Sciatic nerve (tissue), 2 donors: ENCODE measurements at regions not wholly inside any gene's neighbourhood (a gene's known extent, or its start where the extent isn't known, plus 50 kb on each side); places are given as distances from the start of the nearest gene placed in this dataset.

ENCODE experiments used
- ATAC-seq: fragments of 200-7000 bp; cut with Tn5 transposase; one replicate; pipeline ENCODE4 v1.9.1; 2020; ENCODE audit warnings: mild to moderate bottlenecking, moderate library complexity
- DNase-seq: peaks from one replicate; pipeline ENCODE4 v3.0.0-alpha.2; 2020; ENCODE audit warnings: low spot score
- intact Hi-C: fragments of 100-400 bp; cut with DNase I; formaldehyde crosslinking; loops from one replicate; pipeline ENCODE4 v1.14.2; 2022
- donor health status: DM: no; HTN: no; CAD: no.
- donor health status: DM: no; HTN: no; CAD: no.

DNA sequence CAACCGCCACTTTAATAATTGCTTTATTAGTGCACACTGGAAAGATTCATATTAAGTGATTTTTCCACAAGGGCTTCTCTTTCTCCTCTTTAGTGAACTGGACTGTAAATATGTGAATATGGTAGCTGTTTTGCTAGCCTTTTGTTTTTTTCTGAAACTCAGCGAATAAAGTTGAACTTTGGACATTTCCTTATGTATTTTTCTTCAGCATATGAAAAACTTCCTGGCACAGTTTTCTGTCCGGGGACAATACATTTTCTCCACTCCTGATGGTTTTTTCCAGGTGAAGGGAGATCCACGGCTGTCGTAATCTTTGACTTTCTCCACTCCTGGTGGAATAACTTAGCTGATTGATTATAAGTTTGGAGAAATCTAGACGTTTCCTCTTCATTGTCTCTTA lies 457.4 kb upstream of the FAT1 start:
- intact Hi-C loops: no loop called here
- ATAC-seq (no peak), DNase-seq (no peak)

DNA sequence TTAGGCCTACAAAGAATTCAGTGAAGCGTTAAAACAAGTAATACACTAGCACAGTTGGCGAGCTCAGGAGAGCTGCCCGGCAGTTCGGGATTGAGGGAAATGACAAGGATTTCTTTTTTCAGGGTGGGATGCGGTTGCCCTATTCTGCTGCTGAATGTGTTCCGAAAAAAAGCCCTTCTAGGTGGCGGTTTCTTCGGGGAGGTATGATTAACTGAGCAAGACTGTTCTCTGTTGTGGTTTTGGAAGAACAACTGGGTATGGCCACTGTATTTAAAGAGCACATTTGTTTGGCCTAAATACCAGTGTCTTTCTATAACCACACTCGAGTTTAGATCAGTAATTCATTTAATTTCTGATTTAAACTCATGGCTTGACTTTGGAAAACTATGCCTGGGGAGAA lies 459.7 kb upstream of the FAT1 start:
- no peak for DNase-seq
- intact Hi-C loops: no loop called here
- ATAC-seq: no peak

DNA sequence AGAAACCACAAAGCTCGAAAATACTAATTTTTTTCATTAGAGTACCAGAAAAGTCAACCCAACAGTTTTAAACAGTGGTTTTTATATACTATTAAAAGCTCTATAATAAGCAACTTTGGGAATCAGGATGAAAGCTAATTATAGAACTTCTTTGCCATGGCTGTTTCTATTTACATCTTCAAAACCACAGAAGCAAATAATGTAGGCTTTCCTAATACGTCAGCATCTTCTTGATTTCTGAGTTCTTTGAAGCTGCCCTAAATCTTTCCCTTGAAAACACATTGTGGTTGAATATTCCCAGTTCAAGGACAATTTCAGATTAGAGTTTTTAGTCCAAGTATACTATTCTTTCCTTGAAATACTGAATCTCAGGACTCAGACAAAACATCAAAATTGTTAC lies 460.2 kb upstream of the FAT1 start:
- DNase-seq: no peak
- no peak for ATAC-seq
- intact Hi-C loops: no loop called here

DNA sequence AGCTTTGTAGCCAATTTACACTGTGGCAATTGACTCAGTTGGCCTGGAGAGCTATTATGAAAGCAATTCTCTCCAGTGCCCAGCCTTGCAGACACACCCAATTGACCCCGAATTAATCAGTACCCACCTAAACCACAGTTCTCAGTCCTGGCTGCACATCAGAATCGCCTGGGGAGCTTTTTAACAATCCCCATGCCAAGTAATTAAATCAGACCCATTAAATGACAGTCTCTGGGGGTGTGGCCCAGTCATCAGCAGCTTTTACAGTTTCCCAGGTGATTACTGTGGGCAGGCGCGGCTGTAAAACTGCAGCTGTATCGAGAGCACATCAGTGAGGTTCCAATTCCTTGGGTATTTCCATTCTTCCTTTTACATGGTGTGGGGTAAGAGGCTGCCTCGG lies 460.9 kb upstream of the FAT1 start:
- no peak for ATAC-seq
- intact Hi-C loops: no loop called here
- no peak for DNase-seq

DNA sequence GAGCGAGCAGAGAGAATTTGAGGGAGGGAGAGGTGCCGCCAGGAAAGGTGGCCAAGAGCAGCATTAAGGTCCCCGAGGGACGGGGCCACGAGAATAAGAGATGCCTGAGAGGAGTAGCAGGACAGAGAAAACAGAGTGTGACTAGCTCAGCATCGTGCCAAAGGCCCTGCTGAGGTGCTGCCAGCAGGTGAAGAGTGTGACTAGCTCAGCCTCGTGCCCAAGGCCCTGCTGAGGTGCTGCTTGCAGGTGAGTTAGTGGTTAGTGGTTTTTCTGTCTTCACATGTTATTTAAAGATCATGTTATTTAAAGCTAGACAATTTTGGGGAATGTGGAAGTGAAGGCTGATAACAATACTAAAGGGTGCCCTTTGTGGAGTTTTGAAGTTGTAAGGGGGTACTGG lies 464.5 kb upstream of the FAT1 start:
- DNase-seq (no peak), ATAC-seq (no peak)
- intact Hi-C loops: loop anchor here (5.0 kb wide), 1 partner anchor 1544 kb away; no protein-coding TSS in a partner anchor

DNA sequence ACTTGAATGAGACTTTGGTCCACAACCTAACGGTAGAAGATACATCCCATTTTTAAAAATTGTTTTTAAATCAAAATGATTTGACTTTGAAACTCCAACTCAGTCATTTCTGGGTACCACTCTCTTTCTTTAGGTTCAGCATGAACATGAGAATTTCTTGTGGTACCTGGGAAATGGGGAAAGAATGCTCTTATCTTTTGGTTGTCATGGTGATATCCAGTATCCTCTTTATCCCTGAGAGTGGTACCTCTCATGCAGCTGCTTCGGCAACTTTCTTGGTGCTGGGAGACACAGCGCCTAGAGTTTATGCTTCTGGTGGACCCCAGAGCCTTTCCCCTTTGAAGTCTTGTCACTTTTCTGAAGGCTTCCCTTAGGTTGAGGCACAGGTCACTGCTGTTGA lies 465.1 kb upstream of the FAT1 start:
- ATAC-seq (no peak), DNase-seq (no peak)
- intact Hi-C loops: loop anchor here (5.0 kb wide), 1 partner anchor 1544 kb away; no protein-coding TSS in a partner anchor

DNA sequence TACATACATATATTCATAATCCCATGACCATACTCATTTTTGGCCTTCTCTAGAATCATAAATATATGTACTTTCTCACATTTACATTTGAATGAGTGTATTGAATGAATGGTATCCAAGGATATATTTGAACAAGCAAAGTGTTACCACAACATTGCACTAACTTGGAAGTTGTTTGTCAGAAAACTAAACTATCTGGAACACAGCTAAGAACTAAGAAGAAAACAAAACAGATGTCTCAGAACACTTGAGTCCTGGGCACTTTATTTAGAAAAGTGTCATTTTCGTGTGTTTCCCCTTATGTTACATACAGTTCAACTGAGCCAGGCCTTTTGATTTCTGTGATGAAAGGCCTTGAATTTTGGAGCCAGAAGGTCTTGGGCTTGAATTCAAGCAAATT lies 466.7 kb upstream of the FAT1 start:
- no peak for DNase-seq
- intact Hi-C loops: no loop called here
- no peak for ATAC-seq

DNA sequence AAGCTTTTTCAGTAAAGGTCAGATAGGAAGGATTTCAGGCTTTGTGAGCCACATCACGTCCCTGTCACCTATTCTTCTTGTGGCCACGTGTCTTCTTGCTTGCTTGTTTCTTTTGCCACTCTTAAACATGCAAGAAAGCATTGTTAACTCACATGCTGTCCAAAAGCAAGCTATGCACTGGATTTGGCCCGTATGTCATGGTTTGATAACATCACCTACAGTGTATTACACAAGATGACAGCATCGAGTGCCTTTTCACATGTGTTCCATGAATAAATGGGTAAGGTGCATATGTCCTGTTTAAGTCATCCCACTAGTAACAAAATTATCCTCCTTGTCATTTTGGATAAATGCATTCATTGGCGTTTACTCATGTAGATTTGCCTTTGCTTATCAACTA lies 468.0 kb upstream of the FAT1 start:
- DNase-seq (no peak), ATAC-seq (no peak)
- intact Hi-C loops: no loop called here

DNA sequence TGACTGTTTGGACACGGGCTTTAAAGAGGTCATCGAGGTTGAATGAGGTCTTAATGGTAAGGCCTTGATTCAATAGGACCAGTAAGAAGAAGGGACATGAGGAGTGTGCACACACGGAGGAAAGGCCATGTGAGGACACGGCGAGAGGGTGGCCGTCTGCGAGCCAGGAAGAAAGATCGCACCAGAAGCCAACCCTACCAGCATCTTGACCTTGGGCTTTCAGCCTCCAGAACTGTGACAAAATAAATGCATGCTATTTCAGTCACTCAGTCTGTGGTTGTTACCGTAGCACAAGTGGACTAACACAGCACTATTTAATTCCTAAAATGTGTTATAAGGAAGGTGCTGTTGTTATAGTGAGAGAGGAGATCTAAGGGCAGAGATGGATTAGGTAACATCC lies 468.6 kb upstream of the FAT1 start:
- DNase-seq (no peak), ATAC-seq (no peak)
- intact Hi-C loops: no loop called here

DNA sequence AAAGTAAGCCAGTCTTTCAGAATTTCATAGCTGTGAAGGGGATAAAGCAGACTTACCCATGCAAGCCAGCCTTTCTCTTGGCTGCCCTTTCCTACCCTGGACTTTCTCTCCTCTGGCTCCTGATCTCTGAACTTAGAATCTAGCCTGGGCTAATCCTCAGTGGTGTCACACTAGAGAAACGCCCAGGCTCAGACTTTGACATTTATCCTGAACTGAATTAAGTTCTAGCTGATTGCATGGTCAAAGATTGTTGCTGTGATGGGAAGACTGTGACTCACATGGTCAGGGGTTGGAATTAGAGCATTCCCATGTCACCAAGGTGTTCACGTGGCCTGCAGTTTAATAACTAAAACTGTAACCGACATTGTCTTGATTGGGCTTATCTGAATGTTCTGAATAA lies 469.5 kb upstream of the FAT1 start:
- DNase-seq (no peak), ATAC-seq (peak; percentile 70)
- intact Hi-C loops: no loop called here

DNA sequence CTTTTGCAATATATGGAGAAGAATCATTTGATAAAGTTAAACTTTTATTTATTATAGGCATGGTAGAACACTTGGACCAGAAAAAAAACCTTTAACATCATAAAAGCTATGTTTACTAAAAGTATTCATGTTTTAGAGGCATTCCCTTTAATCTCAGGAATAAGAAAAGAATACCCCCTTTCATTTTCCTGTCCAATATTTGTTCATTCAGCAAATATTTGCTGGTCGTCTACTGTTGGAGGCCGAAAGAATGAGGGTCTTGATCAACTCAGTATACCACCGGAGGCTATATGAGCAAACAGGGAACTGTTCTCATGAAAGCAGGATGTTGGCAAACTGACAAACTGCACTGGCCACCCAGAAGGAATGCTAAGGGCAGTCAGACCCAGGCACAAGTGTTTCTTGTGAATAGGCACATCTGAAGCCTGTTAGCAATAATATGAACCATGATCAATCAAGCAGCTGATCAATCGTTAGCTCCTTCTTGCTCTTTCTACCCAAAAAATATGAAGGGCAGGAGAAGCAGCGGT lies 480.8 kb upstream of the FAT1 start:
- ATAC-seq (no peak), DNase-seq (no peak)
- intact Hi-C loops: no loop called here

DNA sequence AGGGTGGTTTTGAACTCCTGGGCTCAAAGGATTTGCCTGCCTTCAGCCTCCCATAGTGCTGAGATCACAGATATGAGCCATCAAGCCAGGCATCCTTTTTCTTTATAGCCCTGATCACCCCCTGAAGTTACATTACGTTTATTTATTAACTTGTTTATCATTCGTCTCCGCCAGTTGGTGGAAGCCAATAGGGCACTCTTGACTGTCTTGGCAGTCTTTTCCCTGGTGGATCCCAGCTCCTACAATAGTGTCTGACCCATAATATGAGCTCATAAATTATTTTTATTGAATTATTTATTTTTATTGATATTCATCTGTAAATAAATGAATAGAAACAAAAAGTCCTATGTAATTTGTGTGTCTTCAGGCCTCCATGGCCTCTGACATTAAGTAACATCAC lies 484.3 kb upstream of the FAT1 start:
- intact Hi-C loops: no loop called here
- DNase-seq (no peak), ATAC-seq (no peak)

DNA sequence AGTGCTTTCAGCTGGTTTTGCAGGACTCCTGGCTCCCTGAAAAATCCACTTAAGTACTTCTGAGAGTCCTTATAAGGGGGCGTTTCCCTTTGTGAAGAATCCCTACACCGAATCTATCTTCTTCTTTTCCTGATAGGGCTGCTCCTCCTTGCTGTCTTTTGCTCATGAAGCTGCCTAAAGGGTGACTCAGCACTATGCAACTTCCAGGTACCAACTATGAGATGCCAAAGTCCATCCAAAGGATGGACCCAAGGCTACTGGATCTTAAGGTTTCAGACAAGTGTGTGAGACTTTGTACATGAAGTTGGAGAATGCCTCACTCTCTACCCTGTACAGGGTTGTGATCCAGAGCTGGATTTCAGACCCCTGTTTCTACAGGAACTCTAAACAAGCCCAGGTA lies 485.0 kb upstream of the FAT1 start:
- DNase-seq: no peak
- intact Hi-C loops: no loop called here
- ATAC-seq: no peak

DNA sequence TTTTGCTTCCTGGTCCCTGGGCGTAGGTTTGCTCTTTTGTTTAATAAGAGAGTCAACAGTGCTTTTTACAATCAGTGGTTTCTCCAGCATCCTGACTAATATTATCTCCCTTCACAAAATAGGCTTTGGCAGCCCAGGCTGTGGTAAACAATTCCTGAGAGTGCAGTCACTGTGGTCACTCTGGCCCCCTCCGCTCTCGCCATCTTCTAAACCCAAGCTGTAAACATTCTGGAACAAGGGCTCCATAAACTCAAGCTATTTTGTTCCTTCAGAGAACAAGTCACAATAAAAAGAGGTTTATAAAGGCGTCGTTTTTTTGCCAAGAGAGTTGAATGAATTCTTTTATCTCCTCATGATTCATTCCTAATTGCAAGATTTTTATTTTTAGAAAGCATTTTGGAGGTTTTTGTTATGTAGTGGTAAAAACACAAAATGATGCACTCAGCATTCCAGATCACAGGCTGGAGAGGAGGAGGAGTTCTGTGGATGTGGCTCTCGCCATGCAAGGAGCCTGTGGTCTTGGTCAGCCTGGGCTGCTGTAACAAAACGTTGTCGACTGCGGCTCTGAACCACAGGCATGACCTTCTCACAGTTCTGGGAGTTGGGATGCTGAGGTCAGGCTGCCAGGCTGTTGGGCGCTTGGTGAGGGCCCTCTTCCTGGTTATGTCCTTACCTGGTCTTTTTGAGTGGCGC lies 486.4 kb upstream of the FAT1 start:
- DNase-seq (no peak), ATAC-seq (peak; percentile 85)
- intact Hi-C loops: no loop called here

DNA sequence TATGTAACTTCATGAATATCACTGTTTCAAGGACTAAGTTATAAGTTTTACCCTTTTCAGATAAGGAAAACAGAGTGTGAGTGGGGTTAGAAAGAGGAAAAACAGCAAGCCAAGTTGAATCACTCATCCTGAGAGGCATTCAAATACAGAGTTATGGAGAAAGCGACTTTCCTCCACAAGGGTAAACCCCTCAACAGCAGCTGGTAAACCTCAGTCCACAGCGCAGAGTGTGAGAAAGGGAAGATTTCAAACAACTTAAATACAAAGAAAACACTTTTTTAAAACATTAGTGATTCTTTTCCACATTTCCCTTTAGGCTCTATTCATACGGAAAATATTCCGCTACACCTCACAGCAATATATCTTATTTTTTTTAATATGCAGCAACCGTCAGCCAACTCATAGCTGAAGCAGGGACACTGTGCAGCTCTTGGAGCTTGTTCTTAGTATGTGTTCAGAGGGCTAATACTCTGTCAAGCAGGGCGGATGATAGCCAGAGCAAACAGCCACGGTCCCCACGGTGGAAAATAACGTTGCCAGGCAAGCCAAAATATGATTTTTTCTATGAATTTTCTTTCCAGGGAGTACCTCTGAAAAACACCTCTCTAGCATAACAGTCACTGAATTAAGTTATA lies 488.9 kb upstream of the FAT1 start:
- no peak for DNase-seq
- ATAC-seq: no peak
- intact Hi-C loops: no loop called here

DNA sequence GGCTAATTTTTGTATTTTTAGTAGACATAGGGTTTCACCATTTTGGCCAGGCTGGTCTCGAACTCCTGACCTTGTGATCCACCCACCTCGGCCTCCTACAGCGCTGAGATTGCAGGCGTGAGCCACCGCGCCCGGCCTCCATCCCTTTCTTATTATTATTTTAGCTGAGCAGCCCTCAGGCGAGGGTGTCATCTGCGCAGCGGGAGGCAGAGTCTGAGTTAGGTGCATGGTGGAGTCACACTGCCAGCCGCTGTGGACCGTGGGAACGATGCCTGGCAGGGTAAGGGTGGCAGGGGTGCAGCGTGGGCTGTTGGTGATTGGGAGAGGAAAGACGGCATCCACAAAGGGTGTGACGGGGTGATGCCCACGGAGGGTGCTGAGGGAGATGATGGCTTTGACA lies 491.8 kb upstream of the FAT1 start:
- no peak for DNase-seq
- no peak for ATAC-seq
- intact Hi-C loops: no loop called here

DNA sequence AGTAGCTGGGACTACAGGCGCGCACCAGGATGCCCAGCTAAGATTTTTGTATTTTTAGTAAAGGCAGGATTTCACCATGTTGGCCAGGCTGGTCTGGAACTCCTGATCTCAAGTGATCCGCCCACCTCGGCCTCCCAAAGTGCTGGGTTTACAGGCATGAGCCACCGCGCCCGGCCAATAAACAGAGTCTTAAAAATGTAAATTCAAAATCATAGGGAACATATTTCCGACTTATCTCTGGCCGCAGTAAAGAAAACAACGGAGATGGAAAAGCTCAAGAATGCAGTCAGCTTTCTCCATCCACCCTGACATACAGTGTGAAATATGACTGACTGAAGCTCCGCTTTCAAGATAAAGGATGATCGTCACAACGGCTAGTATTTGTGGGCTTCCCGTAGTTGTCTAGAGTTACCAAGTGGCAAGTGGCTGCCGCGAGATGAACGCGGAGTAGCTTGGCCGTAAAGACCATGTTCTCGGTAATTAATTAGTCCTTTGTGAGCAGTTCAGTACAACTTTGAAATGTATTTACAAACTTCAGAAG lies 495.1 kb upstream of the FAT1 start:
- no peak for ATAC-seq
- DNase-seq: no peak
- intact Hi-C loops: no loop called here

DNA sequence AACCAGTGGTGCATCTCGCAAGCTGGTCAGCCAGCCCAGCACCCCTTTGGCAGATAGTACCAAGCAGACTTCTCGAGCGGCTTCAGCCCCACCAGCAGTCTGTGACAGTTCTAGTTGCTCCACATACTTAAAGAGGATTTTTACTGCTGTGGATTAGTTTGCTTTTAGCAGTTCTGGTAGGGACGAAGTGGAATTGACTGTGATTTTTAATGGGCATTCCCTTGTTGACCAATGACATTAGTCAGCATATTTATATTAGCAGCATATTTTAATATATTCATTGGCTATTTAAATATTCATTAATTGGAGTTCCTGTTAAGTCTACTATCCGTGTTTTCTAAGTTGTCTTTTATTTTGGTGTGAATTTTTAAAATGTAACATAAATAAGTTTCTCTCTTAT lies 500.9 kb upstream of the FAT1 start:
- intact Hi-C loops: no loop called here
- ATAC-seq (no peak), DNase-seq (no peak)

DNA sequence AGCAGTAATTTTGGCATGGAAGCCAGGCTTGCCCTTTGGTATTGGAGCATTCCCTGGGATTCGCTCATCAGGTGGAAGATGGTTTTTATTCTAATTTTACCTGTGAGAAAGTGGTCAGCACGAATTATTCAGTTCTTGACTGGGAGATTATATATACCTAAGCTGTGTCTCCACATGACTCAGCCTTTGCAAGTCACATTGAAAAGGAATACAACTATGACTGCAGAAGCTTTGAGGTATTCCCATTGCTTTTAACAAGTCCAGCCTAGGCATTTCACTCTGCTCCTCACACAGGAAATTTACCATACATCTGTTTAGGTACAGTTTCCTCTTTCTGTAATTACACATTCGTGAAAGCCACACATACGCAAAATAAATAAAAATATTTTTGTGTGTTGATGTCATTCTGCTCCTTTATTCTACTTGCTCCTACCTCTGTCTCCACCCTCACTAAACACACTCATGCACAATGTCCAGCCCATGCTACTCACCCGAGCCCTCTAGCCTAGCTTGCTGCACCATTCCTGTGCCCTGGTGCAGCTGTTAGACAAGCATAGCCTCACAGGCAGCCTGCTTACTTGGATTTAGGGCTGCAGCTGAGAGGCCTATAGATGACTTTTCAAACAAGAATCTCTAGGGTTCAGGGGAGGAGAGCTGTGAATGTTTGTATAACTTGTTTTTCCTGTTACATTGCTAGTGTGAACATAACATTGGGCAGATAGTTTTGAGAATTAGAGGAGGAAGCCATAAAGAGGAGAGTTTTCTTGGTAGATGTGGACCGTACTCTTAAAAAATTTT lies 504.4 kb upstream of the FAT1 start:
- no peak for ATAC-seq
- intact Hi-C loops: no loop called here
- no peak for DNase-seq

DNA sequence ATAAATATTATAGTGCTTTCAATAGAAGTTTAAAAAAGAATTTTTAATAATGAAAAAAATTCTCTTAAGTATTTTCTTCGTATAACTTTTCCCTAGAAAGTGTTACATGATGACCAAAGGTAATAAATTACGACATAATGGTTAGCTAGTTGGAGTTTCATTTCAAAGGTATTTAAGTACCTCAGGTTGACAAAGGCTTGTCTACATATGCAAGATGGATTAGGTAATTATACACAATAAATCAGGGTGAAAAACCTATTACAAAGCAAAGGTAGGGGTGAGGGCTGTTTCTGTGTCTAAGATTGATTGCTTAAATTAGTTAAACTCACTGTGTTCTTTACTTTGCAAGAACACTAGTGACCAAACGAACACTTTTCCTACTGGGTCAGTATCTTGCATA lies 508.5 kb upstream of the FAT1 start:
- intact Hi-C loops: no loop called here
- ATAC-seq: no peak
- DNase-seq: no peak
